GM12865 (cell line): ENCODE measurements at regions not wholly inside any gene's neighbourhood (a gene's known extent, or its start where the extent isn't known, plus 50 kb on each side); places are given as distances from the start of the nearest gene placed in this dataset.
"Not testable (repeated sequence)": the region's sequence is repeated elsewhere in the genome, so short reads cannot be mapped to it uniquely, and the experiment has no call there.

Source experiments
- DNase-seq: peaks from one replicate; pipeline ENCODE4 v3.0.0; 2010; ENCODE audit warnings: low read depth
- H3K4me3 ChIP-seq: 2 replicates; pipeline ENCODE4 v1.5.1; 2011; ENCODE audit warnings: mild to moderate bottlenecking, low read depth, low read length, control low read depth
- CTCF ChIP-seq: IDR thresholded peaks from 2 replicates; pipeline ENCODE4 v1.5.1; 2011; ENCODE audit warnings: low read length, control low read depth, low read depth, inconsistent platforms; ENCODE audit not compliant: insufficient read depth; ENCODE audit errors: missing control alignments

DNA sequence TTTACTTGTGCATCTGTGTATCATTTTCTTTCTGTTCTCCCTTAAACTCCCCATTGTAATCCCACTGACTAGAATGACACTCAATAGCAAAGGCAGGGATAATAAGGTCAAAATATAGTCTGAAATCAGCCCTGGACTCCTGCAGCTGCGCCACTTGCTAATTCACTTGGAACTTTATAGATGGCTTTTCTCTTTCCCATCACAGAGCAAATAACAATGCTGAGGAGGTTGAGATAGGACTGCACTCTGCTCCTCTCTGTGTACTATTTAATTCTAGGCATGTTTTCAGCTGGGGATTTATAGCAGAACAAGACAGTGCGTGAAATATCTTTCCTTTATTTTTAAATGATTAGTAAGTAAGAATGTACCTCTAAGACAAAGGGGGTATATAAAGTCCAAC is 324.2 kb downstream of the LNPK start:
- DNase-seq: no peak
- TF ChIP-seq CTCF: no peak

DNA sequence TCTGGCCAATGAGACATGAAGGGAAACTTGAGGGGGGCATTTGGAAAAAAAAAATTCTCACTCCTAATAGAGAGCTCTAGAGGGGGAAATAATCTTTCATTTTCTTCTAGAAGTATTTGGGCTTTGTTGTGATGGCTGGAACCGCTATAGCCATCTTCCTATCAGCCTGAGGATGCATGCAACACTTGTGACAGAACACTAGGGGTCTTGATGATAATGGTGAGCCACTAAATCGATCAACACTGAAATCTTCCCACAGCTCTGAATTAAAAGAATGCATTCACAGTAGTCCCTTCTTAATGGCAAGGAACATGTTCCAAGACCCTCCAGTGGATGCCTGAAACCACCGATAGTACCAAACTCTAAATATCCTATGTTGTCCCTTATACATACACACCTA is 325.3 kb downstream of the LNPK start:
- H3K4me3 ChIP-seq: no peak overlapping the region
- no peak for TF ChIP-seq CTCF
- no peak for DNase-seq

More for the DNA sequence above, 324.2 kb downstream of the LNPK start:
- H3K4me3 ChIP-seq: no peak overlapping the region

GRCh38 chr2:175668804-175669203 is 333.3 kb downstream of the LNPK start:
- not testable (repeated sequence) for H3K4me3 ChIP-seq, DNase-seq

- no peak overlapping the region for H3K4me3 ChIP-seq
- TF ChIP-seq CTCF: no peak
- DNase-seq: no peak
Observed at GRCh38 chr2:175662335-175662734, 339.7 kb downstream of the LNPK start.

DNA sequence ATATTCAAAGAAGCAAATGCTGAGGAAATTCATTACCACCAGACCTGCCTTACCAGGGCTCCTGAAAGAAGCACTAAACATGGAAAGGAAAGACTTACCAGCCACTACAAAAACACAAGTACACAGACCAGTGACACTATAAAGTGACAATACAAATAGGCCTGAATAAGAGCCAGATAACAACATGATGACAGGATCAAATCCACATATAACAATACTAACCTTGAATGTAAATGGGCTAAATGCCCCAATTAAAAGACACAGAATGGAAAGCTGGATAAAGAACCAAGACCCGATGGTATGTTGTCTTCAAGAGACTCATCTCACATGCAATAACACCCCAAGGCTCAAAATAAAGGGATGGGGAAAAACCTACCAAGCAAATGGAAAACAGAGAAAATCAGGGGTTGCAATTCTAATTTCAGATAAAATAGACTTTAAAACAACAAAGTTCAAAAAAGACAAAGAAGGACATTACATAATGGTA is 353.4 kb downstream of the LNPK start:
- no peak overlapping the region for H3K4me3 ChIP-seq
- no peak for DNase-seq
- TF ChIP-seq CTCF: no peak

DNA sequence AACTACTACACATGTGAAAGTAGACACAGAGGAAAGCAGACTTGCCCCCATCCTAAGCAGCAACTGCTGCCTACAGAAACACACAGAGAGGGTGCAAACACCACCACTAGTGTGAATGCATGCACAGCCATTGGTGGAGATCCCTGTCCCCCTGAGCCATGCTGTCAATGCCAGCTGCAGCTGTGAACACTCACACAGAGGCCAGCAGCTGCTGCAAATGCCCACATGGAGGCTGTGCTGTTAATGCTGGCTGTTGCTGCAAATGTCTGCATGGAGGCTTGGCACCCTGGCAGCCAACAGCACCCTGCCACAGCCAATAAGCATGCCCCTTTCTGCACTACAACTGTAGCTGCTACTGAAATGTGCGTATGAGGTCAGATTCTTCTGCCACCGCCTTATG is 355.0 kb downstream of the LNPK start:
- no peak for DNase-seq
- no peak overlapping the region for H3K4me3 ChIP-seq
- no peak for TF ChIP-seq CTCF

- no peak for DNase-seq
- H3K4me3 ChIP-seq: no peak overlapping the region
- TF ChIP-seq CTCF: no peak
Observed at GRCh38 chr2:175640655-175641054, 361.4 kb downstream of the LNPK start.
